H4 (cell line): ENCODE measurements at regions not wholly inside any gene's neighbourhood (a gene's known extent, or its start where the extent isn't known, plus 50 kb on each side); places are given as distances from the start of the nearest gene placed in this dataset.

ENCODE experiments used
- DNase-seq: peaks from one replicate; pipeline ENCODE4 v3.0.0-alpha.2; 2015; ENCODE audit warnings: low spot score

- no peak for DNase-seq
Observed at GRCh38 chr2:2872309-2872617, 505.4 kb downstream of the EIPR1 start.

- DNase-seq = no peak
Observed at GRCh38 chr2:2871480-2872308, 505.9 kb downstream of the EIPR1 start.

GRCh38 chr2:2870106-2870505 lies 507.5 kb downstream of the EIPR1 start:
- no peak for DNase-seq

GRCh38 chr2:2869553-2869952 lies 508.1 kb downstream of the EIPR1 start:
- DNase-seq = no peak

GRCh38 chr2:2868085-2868484 lies 509.5 kb downstream of the EIPR1 start:
- no peak for DNase-seq

GRCh38 chr2:2867397-2867979 lies 510.1 kb downstream of the EIPR1 start:
- no peak for DNase-seq

- no peak for DNase-seq
Observed at GRCh38 chr2:2866459-2866858, 511.2 kb downstream of the EIPR1 start.

GRCh38 chr2:2862386-2862785 lies 515.2 kb downstream of the EIPR1 start:
- no peak for DNase-seq

GRCh38 chr2:2861666-2862240 lies 515.9 kb downstream of the EIPR1 start:
- DNase-seq = no peak

- no peak for DNase-seq
Observed at GRCh38 chr2:2860589-2861300, 516.9 kb downstream of the EIPR1 start.

- DNase-seq = no peak
Observed at GRCh38 chr2:2859732-2860131, 517.9 kb downstream of the EIPR1 start.

GRCh38 chr2:2859164-2859563 lies 518.5 kb downstream of the EIPR1 start:
- DNase-seq = no peak

- DNase-seq = no peak
Observed at GRCh38 chr2:2856723-2857415, 520.7 kb downstream of the EIPR1 start.

- DNase-seq = no peak
Observed at GRCh38 chr2:2855297-2855696, 522.3 kb downstream of the EIPR1 start.

- no peak for DNase-seq
Observed at GRCh38 chr2:2853346-2853745, 522.3 kb upstream of the MYT1L start.

- no peak for DNase-seq
Observed at GRCh38 chr2:2851806-2852777, 521.0 kb upstream of the MYT1L start.

- DNase-seq = no peak
Observed at GRCh38 chr2:2851316-2851715, 520.2 kb upstream of the MYT1L start.

- DNase-seq = no peak
Observed at GRCh38 chr2:2850859-2851258, 519.8 kb upstream of the MYT1L start.

- DNase-seq = no peak
Observed at GRCh38 chr2:2850218-2850755, 519.2 kb upstream of the MYT1L start.

GRCh38 chr2:2849464-2850217 lies 518.6 kb upstream of the MYT1L start:
- DNase-seq = no peak
